Stimulated activated CD4-positive, alpha-beta T cell treated with anti-CD3 and anti-CD28 coated beads, TNF-alpha, amount 100 ng/mL, for 24 hours (primary cell): ENCODE measurements at regions not wholly inside any gene's neighbourhood (a gene's known extent, or its start where the extent isn't known, plus 50 kb on each side); places are given as distances from the start of the nearest gene placed in this dataset.
"Not testable (repeated sequence)": the region's sequence is repeated elsewhere in the genome, so short reads cannot be mapped to it uniquely, and the experiment has no call there.

Source experiments
- DNase-seq, 3 experiments: peaks; one replicate each; pipeline ENCODE4 v3.0.0-alpha.2; 2020; ENCODE audit warnings: low read depth in 3 of 3

GRCh38 chr3:187997490-187997889 lies 156.5 kb upstream of the LPP start:
- DNase-seq, result no peak

GRCh38 chr3:187997946-187998561 lies 155.9 kb upstream of the LPP start:
- no peak for DNase-seq

GRCh38 chr3:187998611-187999010 lies 155.3 kb upstream of the LPP start:
- DNase-seq, result no peak

DNA sequence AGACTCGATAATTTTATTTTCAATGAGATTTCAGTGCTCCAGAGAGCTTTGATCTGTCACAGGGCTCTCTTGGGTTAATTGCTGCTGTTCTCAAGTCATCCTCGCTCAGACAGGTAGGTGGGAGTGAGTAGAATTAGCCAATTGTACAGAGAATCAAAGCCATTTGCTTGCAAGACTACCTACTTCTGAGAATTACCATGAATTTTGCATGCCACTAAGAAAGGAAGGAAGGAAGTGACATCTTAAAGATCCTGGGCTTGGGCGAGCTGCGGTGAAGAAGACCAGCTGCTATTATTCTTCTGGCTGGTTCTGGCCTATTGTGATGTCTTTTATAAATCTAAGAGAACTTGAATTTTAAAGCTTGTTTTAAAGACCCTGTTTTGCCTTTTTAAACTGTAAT lies 154.1 kb upstream of the LPP start:
- DNase-seq, result no peak

- no peak for DNase-seq
Measured at GRCh38 chr3:188000361-188000861, 153.5 kb upstream of the LPP start.

DNA sequence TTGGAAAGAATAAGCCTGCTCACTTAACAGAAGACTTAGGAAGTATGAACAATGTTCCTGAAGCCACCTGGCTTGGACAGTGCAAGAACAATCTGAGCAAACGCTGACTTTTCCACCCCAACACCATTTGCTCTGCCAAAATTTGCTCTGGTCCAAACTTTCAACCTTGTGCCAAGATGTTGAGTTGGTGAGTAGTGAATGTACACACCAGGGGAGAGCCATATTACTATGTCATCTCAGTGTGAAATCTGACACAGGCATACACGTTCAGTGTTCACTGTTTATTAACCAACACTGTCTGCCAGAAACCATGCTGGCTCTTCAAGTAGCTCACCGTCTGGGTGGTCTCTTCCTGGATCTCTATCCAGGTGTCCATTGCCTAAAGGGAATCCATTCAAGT lies 152.9 kb upstream of the LPP start:
- no peak for DNase-seq

- no peak for DNase-seq
Measured at GRCh38 chr3:188001926-188002325, 152.0 kb upstream of the LPP start.

DNA sequence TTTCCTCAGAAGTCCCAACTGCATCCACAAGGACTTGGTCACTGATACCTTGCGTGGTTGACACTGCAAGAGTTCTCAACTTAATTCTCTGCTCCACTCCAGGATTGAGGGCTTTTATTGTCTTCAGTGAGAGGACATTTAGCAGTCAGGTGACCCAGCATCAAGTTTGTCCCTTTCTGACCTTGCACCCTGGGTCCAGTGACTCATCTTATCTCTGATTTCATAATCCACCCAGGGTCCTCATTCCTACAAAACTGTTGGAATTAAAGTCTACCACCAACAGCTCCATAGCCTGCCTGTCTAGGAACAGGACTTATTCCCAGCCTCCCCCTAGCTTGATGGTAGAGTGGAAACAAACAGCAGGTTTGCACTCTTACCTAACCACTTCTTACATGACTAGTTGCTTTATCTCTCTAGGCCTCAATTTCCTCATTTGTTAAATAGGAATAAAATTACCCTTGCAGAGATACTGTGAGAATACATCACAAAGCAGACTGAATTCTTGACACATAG lies 151.3 kb upstream of the LPP start:
- no peak for DNase-seq

DNA sequence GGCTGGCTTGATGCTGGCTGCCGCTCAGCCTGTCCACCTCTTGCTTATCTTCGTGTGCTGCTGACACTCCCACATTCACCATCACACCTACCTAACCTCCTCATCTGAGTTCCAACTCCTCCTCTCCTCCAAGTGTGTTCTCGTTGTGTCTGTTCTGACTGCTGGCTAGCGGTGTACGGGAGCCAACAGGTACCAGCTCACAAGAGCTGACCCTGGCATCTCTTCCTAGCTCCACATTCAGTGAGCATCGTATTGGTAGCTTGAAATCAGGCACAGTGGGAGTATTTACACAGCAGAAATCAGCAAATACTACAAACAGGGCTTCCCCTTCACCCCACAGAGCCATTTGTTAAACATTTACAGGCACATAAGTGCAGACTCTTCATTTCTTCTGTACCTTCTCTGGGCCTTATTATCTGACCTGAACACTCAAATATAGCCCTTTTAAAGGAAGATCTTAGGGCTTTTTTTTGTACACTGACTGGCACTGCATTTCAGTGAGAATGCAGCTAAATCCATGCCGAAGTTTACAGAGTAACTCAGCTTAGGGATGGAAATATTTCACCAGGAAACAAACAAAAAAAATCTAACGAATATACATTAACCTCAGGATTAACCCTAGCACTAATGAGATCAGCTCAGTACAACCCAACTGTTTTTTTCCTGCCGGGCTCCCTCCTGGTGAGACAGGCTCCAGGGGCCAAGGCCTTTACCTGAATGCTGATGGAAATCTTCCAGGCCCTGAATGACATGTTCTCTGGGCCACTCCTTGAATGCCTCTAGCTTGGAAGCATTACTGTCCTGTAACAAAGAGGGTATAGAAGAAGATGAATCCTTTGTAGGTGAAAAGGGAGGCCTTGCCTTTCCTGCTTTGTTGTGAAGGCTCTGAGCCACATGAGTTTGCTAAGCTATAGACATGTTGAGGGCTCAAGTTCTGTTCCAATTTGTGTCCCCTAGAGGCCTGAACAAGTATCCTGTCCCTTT lies 150.5 kb upstream of the LPP start:
- DNase-seq, result no peak

- no peak for DNase-seq
Measured at GRCh38 chr3:188006726-188007393, 147.1 kb upstream of the LPP start.

GRCh38 chr3:188007897-188008296 lies 146.1 kb upstream of the LPP start:
- no peak for DNase-seq

DNA sequence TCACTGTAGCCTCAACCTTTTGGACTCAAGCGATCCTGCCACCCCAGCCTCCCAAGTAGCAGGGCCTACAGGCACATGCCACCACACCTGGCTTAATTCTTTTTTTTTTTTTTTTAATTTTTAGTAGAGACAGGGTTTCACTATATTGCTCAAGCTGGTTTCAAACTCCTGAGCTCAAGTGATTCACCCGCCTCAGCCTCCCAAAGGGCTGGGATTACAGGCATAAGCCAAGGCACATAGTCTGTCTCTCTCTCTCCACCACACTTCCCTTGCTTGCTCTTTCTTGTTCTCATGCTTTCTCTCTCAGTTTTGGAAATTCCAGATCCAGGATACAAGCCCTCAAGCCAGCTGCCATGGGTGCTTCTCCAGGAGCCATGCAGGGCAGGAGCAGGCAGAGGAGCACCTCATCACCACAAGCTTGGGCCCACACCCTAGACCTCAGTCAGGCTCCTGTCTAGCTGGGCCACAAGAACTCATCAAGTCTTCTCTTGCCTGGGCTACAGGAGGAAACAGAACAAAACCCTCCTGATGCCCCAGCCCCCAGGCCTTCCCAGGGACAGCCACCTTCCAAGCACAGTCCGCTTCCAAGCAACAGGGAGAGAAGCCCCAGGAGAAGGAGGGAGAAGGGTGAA lies 145.3 kb upstream of the LPP start:
- no peak for DNase-seq

DNA sequence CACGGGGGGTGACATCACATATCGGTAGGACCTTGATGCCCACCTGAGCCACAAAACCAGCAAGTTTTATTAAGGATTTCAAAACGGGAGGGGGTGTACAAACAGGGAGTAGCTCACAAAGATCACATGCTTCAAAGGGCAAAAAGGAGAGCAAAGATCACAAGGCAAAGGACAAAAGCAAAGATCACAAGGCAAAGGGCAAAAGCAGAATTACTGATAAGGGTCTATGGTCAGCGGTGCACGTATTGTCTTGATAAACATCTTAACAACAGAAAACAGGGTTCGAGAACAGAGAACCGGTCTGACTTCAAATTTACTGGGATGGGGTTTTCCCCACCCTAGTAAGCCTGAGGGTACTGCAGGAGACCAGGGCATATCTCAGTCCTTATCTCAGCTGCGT lies 143.5 kb upstream of the LPP start:
- DNase-seq, result no peak

DNA sequence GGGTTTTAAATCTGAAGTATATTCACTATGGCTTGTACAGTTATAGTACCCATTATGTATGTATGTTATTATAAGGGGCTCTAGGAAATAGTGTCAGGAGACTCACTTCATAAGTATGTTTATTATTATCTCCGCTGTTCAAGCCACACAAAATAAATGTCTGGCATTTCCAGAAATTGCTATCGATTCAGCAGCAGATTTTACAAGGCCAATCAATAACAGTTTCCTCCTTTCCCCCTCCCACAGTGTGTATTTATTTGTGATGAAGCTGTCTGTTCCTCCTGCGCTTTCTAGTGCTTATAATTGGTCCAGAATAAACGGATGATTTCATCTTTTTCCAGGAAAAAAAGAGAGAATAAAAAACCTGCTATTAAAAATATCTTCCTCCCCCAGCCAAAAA lies 134.2 kb upstream of the LPP start:
- DNase-seq, result no peak

- no peak for DNase-seq
Measured at GRCh38 chr3:188021041-188021440, 132.9 kb upstream of the LPP start.

- no peak for DNase-seq
Measured at GRCh38 chr3:188021502-188022040, 132.4 kb upstream of the LPP start.

- not testable (repeated sequence) for DNase-seq
Measured at GRCh38 chr3:188022902-188023301, 131.1 kb upstream of the LPP start.

DNA sequence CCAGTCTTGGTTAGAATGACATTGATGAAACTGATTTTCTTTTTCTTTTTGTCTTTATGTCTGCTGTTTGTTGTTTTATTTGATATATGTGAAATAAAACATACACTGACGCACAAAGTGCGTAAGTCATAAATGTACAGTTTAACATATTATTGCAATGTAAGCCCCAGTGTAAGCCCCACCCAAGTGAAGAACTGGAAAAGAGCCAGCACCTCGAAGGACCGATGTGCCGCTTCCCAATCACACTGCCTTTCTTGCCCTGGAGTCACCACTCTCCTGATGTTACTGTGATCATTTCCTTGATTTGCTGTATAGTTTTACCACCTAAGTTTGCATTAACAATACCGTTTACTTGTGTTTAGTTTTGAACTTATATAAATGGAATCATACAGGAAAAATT lies 128.4 kb upstream of the LPP start:
- DNase-seq, result no peak

DNA sequence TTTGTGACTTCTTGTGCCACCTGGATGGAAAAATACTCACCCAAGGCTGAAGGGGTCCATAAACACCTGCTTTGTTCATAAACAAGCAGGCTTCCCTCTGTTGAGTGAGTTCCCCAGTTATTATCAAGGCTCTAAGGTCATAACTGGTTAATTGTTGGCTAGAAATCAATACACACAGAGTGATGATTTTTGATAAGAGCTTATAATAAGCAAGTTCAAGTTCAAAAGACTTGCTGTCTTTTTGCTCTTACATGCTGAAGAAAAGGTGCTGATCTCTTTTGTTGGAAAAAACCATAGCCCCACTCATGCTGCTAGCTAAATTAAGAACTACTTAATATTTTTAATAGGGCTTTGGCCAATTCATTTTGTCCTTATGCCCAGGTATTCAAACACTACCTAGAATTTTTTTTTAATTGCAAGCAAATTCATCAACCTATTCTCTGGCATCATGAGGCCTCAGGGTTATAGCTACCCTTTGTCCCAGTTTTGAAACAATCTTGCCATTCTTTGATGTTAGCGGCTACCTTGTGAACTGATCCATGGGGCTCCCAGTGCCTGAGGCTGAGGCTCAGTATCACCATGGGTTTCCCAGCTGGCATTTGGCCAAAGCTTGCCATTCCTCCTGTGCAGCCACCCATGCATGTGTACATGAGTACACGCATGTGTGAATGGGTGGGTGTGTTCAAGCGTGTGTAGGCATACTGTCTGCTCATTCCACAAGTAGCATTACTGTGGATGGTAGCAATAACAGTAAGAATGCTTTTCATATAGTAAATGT lies 127.6 kb upstream of the LPP start:
- no peak for DNase-seq

DNA sequence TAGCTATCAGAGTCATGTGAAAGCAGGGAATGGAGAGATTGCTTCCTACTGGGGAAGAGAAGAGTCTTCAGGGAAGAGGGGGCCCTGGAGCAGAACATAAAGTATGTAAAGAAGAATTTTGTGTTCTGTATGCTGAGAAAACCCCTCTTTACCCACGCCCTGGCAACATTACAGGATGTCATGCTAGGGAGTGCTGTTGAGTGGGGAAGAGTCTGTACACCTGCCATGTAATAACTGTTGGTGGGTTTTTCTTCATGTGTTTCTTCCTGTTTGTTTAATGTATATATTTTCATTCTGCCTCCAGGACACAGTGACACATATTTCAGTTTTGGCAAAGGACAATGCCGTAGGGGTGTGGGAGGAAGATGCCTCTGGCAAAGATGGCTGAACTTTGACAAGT lies 122.8 kb upstream of the LPP start:
- DNase-seq, result no peak

DNA sequence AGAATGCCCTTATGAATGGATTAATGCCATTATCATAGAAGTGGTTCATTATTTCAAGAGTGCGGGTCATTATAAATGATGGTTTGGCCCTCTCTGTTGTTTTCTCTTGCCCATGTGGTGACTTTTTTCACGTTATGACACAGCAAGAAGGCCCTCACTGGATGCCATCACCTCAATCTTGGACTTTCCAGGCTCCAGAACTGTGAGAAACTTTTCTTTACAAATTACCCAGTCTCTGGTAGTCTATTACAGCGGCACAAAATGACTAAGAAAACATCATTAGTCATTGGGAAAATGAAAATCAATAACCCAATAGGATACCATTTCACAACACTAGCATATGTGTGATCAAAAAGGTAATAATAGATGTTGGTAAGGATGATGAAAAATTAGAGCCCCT lies 119.0 kb upstream of the LPP start:
- no peak for DNase-seq
